A204.1 (cell line): ENCODE measurements at regions not wholly inside any gene's neighbourhood (a gene's known extent, or its start where the extent isn't known, plus 50 kb on each side); places are given as distances from the start of the nearest gene placed in this dataset.
A peak's percentile ranks its signal among the peaks of the same experiment; 100 is the strongest.
"Not testable (repeated sequence)": the region's sequence is repeated elsewhere in the genome, so short reads cannot be mapped to it uniquely, and the experiment has no call there.

Experiments used
- FAIRE-seq: peaks from 2 replicates; lab custom pipeline; 2012; peaks lifted over from hg19 to GRCh38; lab: Jason Lieb, UNC

- FAIRE-seq = no peak
Measured at GRCh38 chr2:61774351-61774750, 79.5 kb downstream of the FAM161A start.

GRCh38 chr2:61771904-61772845 is 81.7 kb downstream of the FAM161A start:
- no peak for FAIRE-seq

DNA sequence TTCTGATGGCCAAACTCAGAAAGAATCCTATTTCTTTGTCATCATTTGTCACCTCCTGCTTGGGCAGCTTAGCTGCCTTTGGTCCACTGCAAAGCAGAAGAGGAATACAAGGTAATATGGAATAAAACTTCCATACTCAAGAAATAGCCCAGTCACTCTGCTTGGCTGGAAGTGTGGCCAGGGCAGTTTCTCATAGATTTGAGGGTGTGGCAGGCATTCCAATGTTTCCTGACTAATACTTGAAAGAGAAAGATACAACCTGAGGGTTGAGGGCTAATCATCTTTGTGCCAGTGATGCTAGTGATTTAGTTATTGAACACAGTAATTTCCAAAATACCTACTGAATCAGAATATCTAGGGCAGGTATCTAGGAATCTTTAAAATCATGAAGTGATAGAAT is 83.1 kb downstream of the FAM161A start:
- no peak for FAIRE-seq

DNA sequence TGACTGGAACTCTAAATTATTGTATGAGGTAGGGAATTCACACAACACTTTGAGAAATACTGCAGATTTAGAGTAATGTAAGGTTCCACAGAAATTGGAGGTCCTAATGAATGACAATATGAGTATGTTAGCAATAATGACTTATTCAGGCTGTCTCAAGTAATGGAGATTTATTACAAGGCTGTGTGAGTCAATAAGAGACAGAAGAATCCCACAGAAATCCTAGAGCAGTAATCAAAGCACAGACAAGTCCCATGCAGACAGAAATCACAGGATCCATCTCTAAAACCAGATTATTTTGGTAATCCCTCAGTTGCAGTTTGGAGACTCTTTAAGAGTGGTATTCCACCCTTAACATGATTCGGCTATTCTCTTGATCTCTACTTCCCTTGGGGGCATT is 83.6 kb downstream of the FAM161A start:
- FAIRE-seq = no peak

GRCh38 chr2:61769093-61769675 is 84.7 kb downstream of the FAM161A start:
- FAIRE-seq = no peak

DNA sequence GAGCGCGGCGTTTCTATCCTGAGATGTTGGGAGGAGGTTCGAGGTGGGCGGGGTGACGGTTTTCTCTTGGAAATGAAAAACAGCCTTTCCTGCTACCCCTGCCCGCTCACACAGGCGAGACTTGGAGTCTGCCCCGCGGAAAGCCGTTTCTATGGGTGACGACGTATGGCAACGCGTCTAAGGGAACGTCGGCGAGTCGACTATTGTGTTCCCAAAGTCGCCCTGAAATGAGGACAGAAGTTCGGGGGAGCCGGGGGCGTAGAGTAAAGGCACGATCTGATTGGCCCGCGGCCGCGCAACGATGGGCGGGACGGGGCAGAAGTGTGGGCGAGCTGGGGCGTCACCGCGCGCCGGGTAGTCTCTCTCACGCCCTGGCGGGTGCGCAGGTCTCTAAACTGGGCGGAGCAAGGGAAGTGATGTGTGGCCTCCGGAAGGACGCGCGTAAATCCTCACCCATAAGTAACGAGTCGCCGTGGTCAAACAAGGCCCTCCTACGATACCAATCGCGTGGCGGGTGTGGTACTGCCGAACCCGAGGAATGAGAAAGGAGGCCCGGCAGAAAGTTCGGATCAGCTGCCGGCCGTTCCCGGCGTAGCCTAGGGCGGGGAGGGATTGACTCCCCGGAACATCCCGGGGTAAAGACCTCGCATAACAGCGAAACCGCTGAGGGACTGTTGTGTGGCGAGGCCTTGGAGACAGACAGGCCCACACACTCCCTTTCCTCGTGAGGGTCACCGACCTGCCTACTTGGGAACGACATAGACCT is 89.6 kb downstream of the FAM161A start:
- peak; percentile 76 for FAIRE-seq

DNA sequence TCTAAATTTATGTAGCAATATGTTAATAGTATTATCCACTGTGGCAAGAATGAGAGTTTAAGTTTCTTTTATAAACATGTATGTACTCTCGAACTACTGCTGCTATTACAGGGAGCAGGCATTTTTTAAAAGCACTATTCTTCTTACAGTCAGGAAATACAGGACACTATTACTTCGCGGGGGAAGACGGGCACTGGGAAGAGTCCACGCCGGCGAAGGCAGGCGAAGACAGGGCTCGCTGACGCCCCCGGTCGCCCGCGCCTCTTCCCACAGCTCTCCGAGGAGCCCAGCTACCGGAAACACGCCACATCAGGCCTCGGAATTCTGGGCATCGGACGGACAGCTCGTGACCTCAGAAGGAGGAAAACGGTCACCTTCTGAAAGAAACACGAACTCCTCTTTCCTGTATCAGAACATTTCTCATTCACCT is 90.2 kb downstream of the FAM161A start:
- no peak for FAIRE-seq

- FAIRE-seq = no peak
Measured at GRCh38 chr2:61762292-61762691, 91.6 kb downstream of the FAM161A start.

DNA sequence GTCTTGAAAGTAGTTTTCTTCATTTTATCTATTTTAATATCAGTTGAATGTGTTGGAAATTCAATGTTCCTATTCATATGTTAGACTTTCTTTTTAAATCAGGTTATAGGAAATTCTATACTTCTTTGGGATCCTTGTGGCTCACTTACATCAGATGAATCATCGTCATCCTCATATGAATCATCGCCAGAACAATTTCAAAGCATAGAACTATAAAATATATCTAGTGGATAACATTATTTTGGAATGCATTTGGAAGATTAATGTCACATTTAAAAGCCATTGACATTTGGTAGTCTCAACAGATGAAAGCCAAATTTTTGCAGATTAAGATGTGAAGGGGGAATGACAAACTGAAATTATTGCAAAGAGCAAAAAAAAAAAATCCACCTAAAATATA is 94.1 kb downstream of the FAM161A start:
- FAIRE-seq = no peak

DNA sequence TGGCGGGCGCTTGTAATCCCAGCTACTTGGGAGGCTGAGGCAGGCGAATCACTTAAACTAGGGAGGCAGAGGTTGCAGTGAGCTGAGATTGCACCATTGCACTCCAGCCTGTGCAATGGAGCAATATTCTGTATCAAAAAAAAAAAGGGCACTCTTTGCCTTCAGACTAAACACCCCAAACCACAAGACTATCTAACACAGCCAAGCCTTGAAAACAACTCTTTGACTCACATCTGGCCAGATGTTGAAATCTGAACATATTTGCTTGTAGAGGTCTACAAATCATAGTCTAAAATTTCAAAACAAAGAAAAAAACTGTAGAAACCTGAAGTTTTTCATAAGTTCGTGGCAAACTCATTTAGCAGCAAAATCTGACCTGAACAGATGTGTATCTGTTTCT is 94.9 kb downstream of the FAM161A start:
- FAIRE-seq = no peak

- FAIRE-seq = no peak
Measured at GRCh38 chr2:61758159-61758558, 95.7 kb downstream of the FAM161A start.

GRCh38 chr2:61753512-61753911 is 100.3 kb downstream of the FAM161A start:
- FAIRE-seq = no peak

DNA sequence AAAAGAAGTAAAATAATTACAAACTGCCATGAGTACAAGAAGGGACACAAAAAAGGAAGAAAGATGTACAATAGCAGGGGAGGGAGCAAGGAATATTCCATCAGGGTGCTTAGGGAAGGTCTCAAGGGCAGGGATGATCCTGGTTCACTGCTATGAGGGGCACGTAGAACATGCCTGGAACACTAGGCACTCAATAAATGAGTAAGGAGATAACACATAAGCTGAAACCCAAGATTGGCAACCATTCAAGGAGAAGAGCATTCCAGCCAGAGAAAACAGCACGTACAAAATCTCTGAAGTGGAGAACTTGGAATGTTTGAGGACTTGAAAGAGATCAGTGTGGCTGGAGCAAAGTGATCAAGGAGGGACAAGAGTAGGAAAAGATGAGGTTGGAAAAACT is 103.2 kb downstream of the FAM161A start:
- no peak for FAIRE-seq

DNA sequence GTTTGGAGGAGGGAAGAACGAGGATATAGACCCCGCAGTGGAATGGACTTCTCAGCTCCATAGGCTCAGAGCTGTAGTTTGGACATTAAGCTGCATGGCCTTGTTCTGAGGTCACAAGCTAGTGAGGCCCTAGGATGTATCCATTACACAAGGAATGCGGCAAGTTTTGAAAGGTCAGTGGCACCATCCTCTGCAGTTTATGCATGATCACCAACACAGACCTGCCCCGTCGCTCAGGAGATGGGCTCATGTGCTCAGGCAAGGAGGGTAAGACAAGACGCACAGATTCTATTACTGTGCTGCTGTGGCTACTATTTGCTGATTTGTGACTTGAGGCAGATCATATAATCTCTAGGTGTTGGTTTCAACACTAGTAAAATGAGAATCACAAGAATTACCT is 110.9 kb downstream of the FAM161A start:
- no peak for FAIRE-seq

GRCh38 chr2:61737841-61738240 is 116.0 kb downstream of the FAM161A start:
- FAIRE-seq = no peak

DNA sequence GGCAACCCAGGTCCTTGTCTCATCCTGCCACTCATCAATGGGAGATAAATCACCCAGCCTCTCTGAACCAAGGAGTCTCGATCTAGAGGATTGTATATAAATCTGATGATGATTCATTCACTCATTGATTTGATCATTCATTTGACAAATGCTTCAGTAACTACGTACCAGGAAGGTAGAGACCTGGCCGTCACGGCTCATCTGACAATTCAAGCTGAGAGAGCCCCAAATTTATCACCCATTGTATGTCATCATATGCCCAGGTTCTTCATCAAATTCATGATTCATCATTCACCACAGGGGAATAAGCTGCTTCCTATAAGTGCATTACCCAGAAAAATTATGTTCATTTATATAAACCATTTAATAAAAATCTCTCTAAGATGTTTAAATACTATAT is 116.9 kb downstream of the FAM161A start:
- FAIRE-seq = no peak

GRCh38 chr2:61733563-61733962 is 120.3 kb downstream of the FAM161A start:
- FAIRE-seq = no peak

DNA sequence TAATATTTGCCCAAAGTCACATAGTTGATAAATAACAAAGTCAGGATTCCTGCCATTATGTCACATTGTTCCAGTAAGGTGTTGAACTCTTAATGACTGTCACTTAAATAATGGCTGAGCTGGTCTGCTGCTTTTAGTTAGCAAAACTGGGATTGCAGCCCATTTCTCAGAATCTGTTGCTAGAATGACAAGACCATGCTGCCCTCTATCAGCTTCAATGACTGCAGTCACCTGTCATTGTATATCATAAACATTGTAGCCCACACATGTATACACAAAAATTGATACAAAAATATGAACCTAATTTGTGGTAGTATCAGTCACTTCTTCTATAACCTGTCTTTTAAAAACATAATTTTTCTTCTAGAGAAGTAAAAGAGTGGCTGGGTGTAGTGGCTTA is 121.1 kb downstream of the FAM161A start:
- no peak for FAIRE-seq

GRCh38 chr2:61727746-61728145 is 126.1 kb downstream of the FAM161A start:
- FAIRE-seq = no peak

- FAIRE-seq = no peak
Measured at GRCh38 chr2:61726456-61727209, 127.2 kb downstream of the FAM161A start.

DNA sequence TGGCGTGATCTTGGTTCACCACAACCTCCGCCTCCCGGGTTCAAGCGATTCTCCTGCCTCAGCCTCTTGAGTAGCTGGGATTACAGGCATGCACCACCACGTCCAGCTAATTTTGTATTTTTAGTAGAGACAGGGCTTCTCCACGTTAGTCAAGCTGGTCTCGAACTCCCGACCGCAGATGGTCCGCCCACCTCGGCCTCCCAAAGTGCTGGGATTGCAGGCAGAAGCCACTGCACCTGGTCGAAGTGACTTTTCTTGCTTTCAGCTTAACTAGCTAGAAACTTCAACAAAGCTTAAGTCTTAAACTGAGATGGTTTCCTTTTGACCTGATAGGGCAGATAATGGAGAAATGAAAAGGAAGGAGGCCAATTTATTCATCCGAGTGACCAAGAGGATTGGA is 130.5 kb downstream of the FAM161A start:
- not testable (repeated sequence) for FAIRE-seq

- FAIRE-seq = no peak
Measured at GRCh38 chr2:61722800-61723199, 131.1 kb downstream of the FAM161A start.
